ENCODE measurements at regions not wholly inside any gene's neighbourhood (a gene's known extent, or its start where the extent isn't known, plus 50 kb on each side); places are given as distances from the start of the nearest gene placed in this dataset.

DNA sequence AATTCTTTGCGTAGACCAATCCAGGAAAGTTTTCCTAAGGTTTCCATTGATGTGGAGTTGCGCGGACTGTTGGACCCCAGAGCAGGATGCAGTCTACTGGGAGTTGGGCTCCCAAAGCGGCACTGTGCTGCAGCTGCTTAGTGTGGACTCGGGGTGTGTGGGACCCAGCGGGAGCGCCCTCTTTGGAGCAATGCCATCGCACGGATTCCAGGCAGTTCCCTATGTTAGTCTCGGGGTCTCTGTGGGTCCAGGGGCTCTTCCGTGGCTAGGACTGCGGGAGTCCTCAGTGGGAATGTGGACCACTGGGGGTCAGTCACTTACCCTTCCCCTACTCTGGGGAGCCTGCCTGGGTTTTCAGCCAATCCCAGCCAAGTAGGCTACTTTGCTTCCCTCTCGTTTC, 151.7 kb upstream of the OLIG3 start:
- TF ChIP-seq, protein P1, sequence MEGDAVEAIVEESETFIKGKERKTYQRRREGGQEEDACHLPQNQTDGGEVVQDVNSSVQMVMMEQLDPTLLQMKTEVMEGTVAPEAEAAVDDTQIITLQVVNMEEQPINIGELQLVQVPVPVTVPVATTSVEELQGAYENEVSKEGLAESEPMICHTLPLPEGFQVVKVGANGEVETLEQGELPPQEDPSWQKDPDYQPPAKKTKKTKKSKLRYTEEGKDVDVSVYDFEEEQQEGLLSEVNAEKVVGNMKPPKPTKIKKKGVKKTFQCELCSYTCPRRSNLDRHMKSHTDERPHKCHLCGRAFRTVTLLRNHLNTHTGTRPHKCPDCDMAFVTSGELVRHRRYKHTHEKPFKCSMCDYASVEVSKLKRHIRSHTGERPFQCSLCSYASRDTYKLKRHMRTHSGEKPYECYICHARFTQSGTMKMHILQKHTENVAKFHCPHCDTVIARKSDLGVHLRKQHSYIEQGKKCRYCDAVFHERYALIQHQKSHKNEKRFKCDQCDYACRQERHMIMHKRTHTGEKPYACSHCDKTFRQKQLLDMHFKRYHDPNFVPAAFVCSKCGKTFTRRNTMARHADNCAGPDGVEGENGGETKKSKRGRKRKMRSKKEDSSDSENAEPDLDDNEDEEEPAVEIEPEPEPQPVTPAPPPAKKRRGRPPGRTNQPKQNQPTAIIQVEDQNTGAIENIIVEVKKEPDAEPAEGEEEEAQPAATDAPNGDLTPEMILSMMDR (IDR thresholded peaks at IDR 0.05), result no peak

DNA sequence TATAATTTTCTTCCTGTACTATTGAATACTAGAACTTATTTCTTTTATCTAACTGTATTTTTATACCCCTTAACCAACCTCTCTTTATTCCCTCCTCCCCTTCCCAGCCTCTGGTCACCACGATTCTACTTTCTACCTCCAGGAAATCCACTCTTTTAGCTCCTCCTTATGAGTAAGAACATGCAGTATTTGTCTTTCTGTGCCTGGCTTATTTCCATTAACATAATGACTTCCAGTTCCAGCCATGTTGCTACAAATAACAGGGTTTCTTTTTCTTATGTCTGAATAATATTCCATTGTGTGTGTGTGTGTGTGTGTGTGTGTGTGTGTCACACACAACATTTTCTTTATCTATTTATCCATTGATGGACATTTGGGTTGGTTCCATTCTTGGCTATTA, 152.3 kb upstream of the OLIG3 start:
- TF ChIP-seq, protein P1 (IDR thresholded peaks at IDR 0.05), result no peak

DNA sequence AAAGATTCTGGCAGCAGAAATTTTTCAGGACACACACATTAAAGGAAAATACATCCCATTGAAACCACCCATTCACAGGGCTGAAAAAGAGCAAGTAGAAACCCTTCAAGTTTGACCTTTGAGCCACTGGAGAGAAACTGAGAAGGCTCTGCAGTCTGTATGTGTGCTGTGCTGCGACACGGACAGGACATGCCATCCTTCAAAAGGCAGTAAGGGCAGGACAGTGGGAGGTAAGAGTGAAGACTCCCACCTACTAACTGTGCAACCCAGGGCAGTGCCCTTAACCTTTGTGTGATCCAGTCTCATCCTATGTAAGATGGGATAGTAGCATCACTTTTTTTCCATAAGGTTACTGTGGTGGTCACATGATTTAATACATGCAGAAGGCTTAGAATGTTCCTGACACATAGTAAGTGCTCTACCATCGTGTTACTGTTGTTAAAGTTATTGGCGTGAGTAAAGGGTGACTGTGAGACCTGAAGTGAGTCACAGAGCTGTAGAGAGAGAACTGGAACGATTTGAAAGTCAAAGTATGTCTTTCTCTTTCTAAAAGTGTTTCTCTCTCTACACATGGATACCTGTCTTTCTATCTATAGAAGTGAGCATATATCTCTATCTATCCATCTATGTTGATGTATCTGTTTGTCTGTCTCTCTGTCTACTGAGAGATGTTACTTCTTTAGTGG, 153.7 kb upstream of the OLIG3 start:
- TF ChIP-seq, protein P1 (IDR thresholded peaks at IDR 0.05), result no peak

DNA sequence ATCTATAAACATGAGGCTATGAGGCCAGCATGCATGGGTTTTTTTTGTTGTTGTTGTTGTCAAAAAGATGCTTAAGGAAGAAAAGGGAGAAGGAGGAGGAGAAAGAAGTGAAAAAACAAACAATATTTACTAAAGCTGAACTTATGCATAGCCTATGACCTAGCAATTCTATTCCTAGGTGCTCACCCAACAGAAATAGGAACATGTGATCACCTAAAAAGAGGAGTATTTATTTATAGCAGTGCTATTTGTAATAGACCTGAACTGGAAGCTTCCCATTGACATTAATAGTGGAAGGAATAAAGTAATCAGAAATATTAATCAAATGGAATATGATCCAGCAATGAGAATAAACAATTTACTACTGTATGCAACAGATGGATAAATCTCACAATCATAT, 156.5 kb upstream of the OLIG3 start:
- TF ChIP-seq, protein P1 (IDR thresholded peaks at IDR 0.05), result no peak

DNA sequence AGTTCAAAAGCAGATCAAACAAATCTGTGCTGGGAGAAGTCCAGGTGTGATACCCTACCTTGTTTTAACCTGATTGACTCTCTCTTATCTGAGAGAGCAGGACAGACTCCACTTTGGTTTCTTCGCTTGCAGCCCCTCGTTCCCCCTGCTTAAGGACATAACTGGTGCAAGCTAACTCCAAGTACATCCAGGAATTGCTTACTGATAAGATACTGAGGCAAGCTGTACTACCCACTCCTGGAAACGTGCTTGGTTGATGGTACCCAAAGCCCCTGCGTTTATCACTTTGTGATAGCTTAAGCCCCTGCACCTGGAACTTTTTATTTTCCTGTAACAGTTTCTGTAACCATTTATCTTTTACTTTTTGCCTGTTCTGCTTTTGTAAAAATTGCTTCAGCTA, 157.0 kb upstream of the OLIG3 start:
- TF ChIP-seq, protein P1 (IDR thresholded peaks at IDR 0.05), result no peak

DNA sequence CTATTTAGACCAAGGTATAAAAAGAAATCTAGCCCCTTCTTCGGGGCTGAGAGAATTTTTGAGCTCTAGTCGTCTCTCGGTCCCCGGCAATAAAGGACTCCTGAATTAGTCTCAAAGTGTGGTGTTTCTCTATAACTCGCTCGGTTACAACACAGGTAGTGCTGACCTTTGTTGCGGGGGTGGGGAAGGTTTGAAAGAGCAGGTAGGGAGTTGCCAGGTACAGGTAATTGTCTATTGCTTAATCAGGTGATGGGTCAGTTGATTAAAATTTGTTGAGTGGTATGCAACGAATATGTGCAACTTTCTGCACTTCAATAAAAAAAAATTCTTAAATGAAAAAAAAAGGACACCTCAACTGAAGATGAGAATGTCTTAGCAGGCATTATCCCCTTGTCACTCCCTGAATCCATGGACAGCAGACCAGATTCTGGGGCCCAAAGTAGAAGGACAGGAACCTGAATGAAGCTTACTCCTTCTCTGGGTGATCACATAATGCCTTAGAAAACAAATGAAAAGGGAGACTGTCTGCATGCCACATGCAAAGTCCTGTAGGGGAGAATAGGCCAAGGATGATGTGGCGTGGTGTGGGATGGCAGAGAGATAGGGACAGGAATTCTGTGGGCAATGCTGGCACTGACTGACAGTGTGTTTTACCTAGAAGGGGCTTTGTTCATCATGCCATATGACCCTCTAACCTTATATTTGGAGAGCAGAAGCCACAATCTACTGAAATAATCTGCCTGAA, 157.6 kb upstream of the OLIG3 start:
- TF ChIP-seq, protein P1 (IDR thresholded peaks at IDR 0.05), result no peak

DNA sequence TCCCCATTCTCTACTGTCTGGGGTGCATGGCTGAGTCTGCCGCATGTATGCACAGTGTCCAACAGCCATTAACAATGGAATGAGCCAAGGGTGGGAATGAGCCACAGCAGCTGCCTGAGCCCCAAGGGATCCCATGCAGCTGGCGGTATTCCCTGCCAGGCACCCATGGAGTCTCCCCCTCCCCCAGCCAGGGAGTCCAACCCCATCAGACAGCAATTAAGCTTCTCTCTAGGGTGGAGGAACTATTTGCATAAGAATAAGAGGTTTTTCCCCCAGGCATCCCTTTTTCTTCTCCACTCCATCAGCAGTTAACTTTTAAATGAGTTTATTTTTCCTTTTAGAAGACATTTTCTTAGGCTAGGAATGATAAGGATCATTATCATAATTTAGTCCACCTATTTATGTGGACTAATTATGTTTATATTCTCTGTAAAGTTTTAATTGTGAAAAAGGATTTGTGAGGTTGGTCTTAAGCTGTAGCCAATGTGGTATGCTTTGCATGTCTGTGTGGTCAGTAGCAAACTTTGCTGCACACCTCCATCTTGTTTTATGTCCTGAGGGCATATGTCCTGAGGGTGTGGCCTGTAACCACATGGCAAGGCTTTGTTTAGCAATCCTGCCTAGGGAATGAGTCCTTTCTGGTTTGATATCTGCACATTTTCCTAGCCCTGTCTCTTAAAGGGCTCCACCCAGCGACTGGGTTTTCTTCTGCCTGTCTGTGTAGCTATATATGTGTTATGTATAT, 158.9 kb upstream of the OLIG3 start:
- TF ChIP-seq, protein P1 (IDR thresholded peaks at IDR 0.05), result no peak
